HCT116 (cell line): ENCODE measurements at regions not wholly inside any gene's neighbourhood (a gene's known extent, or its start where the extent isn't known, plus 50 kb on each side); places are given as distances from the start of the nearest gene placed in this dataset.

Experiments
- ATAC-seq: fragments of 200-7000 bp; cut with Tn5 transposase; 2 replicates; pipeline ENCODE4 v1.9.1; 2020; ENCODE audit warnings: mild to moderate bottlenecking, moderate library complexity
- BruUV-seq: library from RNA; stranded (reverse); fragments of 400-500 nt; replicated peaks from 2 replicates; lab custom pipeline; 2021; lab: Mats Ljungman, UMichigan
- CTCF ChIA-PET: fragments of 300-600 bp; sonication (Branson Sonifier 250); formaldehyde crosslinking; loops from one replicate; lab custom pipeline; 2021; ENCODE audit warnings: antibody characterized with exemption; lab: Charles Lee
- POLR2A ChIA-PET: fragments of 300-600, 350-600 bp; sonication (Branson Sonifier 250); formaldehyde crosslinking; loops from one replicate; lab custom pipeline; 2021; ENCODE audit warnings: antibody characterized with exemption; lab: Charles Lee
- RAD21 ChIA-PET, 2 experiments: fragments of 300-600 bp; sonication (Branson Sonifier 250); formaldehyde crosslinking; loops; one replicate each; lab custom pipeline; 2023; ENCODE audit warnings: low total read pairs in 2 of 2; ENCODE audit not compliant: uncharacterized antibody in 2 of 2, unreplicated experiment in 2 of 2, low non-redundant PET in 1 of 2; lab: Charles Lee
- DNase-seq: peaks from one replicate; pipeline ENCODE4 v3.0.0-alpha.2; 2010; ENCODE audit warnings: low read depth, low spot score
- H2AFZ ChIP-seq: fragments of 200-600 bp; shearing (Covaris generic), sonication (generic); 2 replicates; pipeline ENCODE4 v1.6.1; 2017; ENCODE audit warnings: low read depth, mixed run types, mixed read lengths, antibody characterized with exemption, low read length; ENCODE audit not compliant: poor library complexity, severe bottlenecking
- H3K27ac ChIP-seq: 2 replicates; pipeline ENCODE4 v1.5.1; 2012; ENCODE audit warnings: low read depth, low read length
- H3K27me3 ChIP-seq: fragments of 200-600 bp; sonication (generic); 2 replicates; pipeline ENCODE4 v1.6.1; 2016; ENCODE audit warnings: mixed run types, low read length, mixed read lengths; ENCODE audit not compliant: insufficient read depth
- H3K36me3 ChIP-seq, 2 experiments: fragments of 200-500 bp in 1 of 2; fragments of 200-600 bp in 1 of 2; sonication (Bioruptor generic) in 1 of 2; sonication (generic) in 1 of 2; 2 replicates each; pipeline versions ENCODE4 v1.5.1 to v1.6.1; 2014 to 2016; ENCODE audit warnings: low read length in 2 of 2, inconsistent platforms in 1 of 2, mixed read lengths in 1 of 2, mixed run types in 1 of 2; ENCODE audit not compliant: insufficient read depth in 2 of 2, control insufficient read depth in 1 of 2
- H3K4me1 ChIP-seq, 2 experiments: fragments of 200-600 bp in 1 of 2; sonication (generic) in 1 of 2; 2 replicates each; pipeline versions ENCODE4 v1.5.1 to v1.6.1; 2012 to 2017; ENCODE audit warnings: low read length in 2 of 2, inconsistent platforms in 1 of 2, mild to moderate bottlenecking in 1 of 2, mixed read lengths in 1 of 2, mixed run types in 1 of 2, moderate library complexity in 1 of 2; ENCODE audit not compliant: insufficient read depth in 2 of 2, control insufficient read depth in 1 of 2
- H3K4me2 ChIP-seq: fragments of 200-600 bp; sonication (generic); 2 replicates; pipeline ENCODE4 v1.6.1; 2017; ENCODE audit warnings: mixed run types, low read length, mixed read lengths
- H3K4me3 ChIP-seq, 2 experiments: fragments of 200-600 bp in 1 of 2; sonication (generic) in 1 of 2; replicated peaks in 1 of 2; 2 replicates each; pipeline ENCODE4 v1.5.1; 2011 to 2016; ENCODE audit warnings: low read length in 2 of 2, control low read depth in 1 of 2, low read depth in 1 of 2, mild to moderate bottlenecking in 1 of 2, mixed read lengths in 1 of 2, mixed run types in 1 of 2
- H3K79me2 ChIP-seq: fragments of 200-600 bp; sonication (generic); 2 replicates; pipeline ENCODE4 v1.6.1; 2017; ENCODE audit warnings: mild to moderate bottlenecking, mixed run types, low read length, moderate library complexity, mixed read lengths; ENCODE audit not compliant: insufficient read depth
- H3K9ac ChIP-seq: fragments of 200-600 bp; sonication (generic); 2 replicates; pipeline ENCODE4 v1.6.1; 2016; ENCODE audit warnings: low read length, mixed read lengths
- H3K9me2 ChIP-seq: fragments of 200-600 bp; sonication (generic), shearing (Covaris generic); 2 replicates; pipeline ENCODE4 v1.6.1; 2017; ENCODE audit warnings: mixed run types, mild to moderate bottlenecking, moderate library complexity; ENCODE audit not compliant: insufficient read depth
- H3K9me3 ChIP-seq, 2 experiments: fragments of 200-500 bp in 1 of 2; fragments of 200-600 bp in 1 of 2; sonication (Bioruptor generic) in 1 of 2; sonication (generic) in 1 of 2; 2 replicates each; pipeline ENCODE4 v1.6.1; 2014 to 2017; ENCODE audit warnings: low read length in 2 of 2, mixed read lengths in 2 of 2, inconsistent platforms in 1 of 2, low read depth in 1 of 2, mild to moderate bottlenecking in 1 of 2, mixed run types in 1 of 2, moderate library complexity in 1 of 2; ENCODE audit not compliant: control insufficient read depth in 1 of 2, insufficient read depth in 1 of 2
- H4K20me1 ChIP-seq: fragments of 200-600 bp; sonication (generic), shearing (Covaris generic); 2 replicates; pipeline ENCODE4 v1.6.1; 2017; ENCODE audit warnings: mixed run types, mild to moderate bottlenecking, moderate library complexity; ENCODE audit not compliant: insufficient read depth
- CTCF ChIP-seq, 3 experiments: fragments of 200-600 bp in 1 of 3; sonication (generic) in 1 of 3; IDR thresholded peaks in 2 of 3; conservative IDR thresholded peaks in 1 of 3; 2 replicates each; pipeline ENCODE4 v1.5.1; 2012 to 2017; ENCODE audit warnings: low read depth in 2 of 3, low read length in 2 of 3, antibody characterized with exemption in 1 of 3, borderline replicate concordance in 1 of 3, control low read depth in 1 of 3, mild to moderate bottlenecking in 1 of 3, mixed read lengths in 1 of 3, mixed run types in 1 of 3, moderate library complexity in 1 of 3; ENCODE audit not compliant: insufficient read depth in 1 of 3
- FOSL1 ChIP-seq: IDR thresholded peaks from 2 replicates; pipeline ENCODE4 v1.6.1; 2012; ENCODE audit warnings: low read depth
- SIN3A ChIP-seq: IDR thresholded peaks from 2 replicates; pipeline ENCODE4 v1.6.1; 2012; ENCODE audit warnings: low read depth
- SRF ChIP-seq: IDR thresholded peaks from 2 replicates; pipeline ENCODE4 v1.6.1; 2012; ENCODE audit warnings: low read depth
- ZFX ChIP-seq: fragments of 450-650 bp; IDR thresholded peaks from 2 replicates; pipeline ENCODE4 v1.6.1; 2017
- intact Hi-C: fragments of 100-400 bp; cut with micrococcal nuclease; formaldehyde crosslinking; loops from 2 replicates; pipeline ENCODE4 v1.10.0; 2022

GRCh38 chr10:90494183-90494582 lies 363.7 kb downstream of the HTR7 start:
- BruUV-seq = no TSS peak
- Histone ChIP-seq H3K27me3 (no peaks in the 10 kb centered on the region), H2AFZ (no peak overlapping the region), H3K4me1 (no peaks in the 10 kb centered on the region), H3K9me2 (no peaks in the 10 kb centered on the region), H3K79me2 (no peaks in the 10 kb centered on the region), H4K20me1 (no peaks in the 10 kb centered on the region), H3K36me3 (no peaks in the 10 kb centered on the region), H3K4me2 (no peak overlapping the region), H3K27ac (no peak overlapping the region), H3K9me3 (peaks cover 9 to 21% of the 10 kb centered on the region in 2 experiments; a peak in 2 of 4 replicates), H3K4me3 (no peak overlapping the region), H3K9ac (no peak overlapping the region)
- RAD21 ChIA-PET = no interaction called here
- intact Hi-C loops = no loop called here
- ATAC-seq (no peak), DNase-seq (no peak)
- TF ChIP-seq CTCF (IDR thresholded peaks at IDR 0.05 in 2 of 3, conservative IDR thresholded peaks at IDR 0.05 in 1 of 3; ENCODE audit: borderline replicate concordance in 1 of 3, insufficient read depth in 1 of 3, low read depth in 2 of 3, low read length in 2 of 3) = no peak
- TF ChIP-seq SRF = no peak
- TF ChIP-seq SIN3A = no peak
- no peak for TF ChIP-seq FOSL1
- POLR2A ChIA-PET = no interaction called here
- CTCF ChIA-PET = no interaction called here

GRCh38 chr10:90504172-90504571 lies 353.7 kb downstream of the HTR7 start:
- POLR2A ChIA-PET = no interaction called here
- H3K27me3 ChIP-seq = no peaks in the 10 kb centered on the region
- H3K4me2 ChIP-seq = no peak overlapping the region
- TF ChIP-seq ZFX = no peak
- TF ChIP-seq CTCF (IDR thresholded peaks at IDR 0.05 in 2 of 3, conservative IDR thresholded peaks at IDR 0.05 in 1 of 3; ENCODE audit: borderline replicate concordance in 1 of 3, insufficient read depth in 1 of 3, low read depth in 2 of 3, low read length in 2 of 3) = peak in 2 of 3 experiments; percentile 28; a peak in 3 of 6 replicates
- RAD21 ChIA-PET = no interaction called here
- BruUV-seq = no TSS peak
- CTCF ChIA-PET = no interaction called here
- H3K9ac ChIP-seq = no peak overlapping the region
- no peaks in the 10 kb centered on the region for H3K9me3 ChIP-seq
- H3K27ac ChIP-seq = no peak overlapping the region
- H2AFZ ChIP-seq = peak overlapping the region; percentile 3
- ATAC-seq = no peak
- no peaks in the 10 kb centered on the region for H3K36me3 ChIP-seq
- no peaks in the 10 kb centered on the region for H3K79me2 ChIP-seq
- H4K20me1 ChIP-seq = no peaks in the 10 kb centered on the region
- no peaks in the 10 kb centered on the region for H3K9me2 ChIP-seq
- H3K4me3 ChIP-seq = no peak overlapping the region
- no peak for DNase-seq
- intact Hi-C loops = no loop called here
- H3K4me1 ChIP-seq = no peaks in the 10 kb centered on the region
